ENCODE measurements at regions not wholly inside any gene's neighbourhood (a gene's known extent, or its start where the extent isn't known, plus 50 kb on each side); places are given as distances from the start of the nearest gene placed in this dataset.
"Not testable (repeated sequence)": the region's sequence is repeated elsewhere in the genome, so short reads cannot be mapped to it uniquely, and the experiment has no call there.

GRCh38 chr13:18280904-18281828 is 900.5 kb downstream of the TUBA3C start:
- TF ChIP-seq CTCF (conservative IDR thresholded peaks at IDR 0.05; ENCODE audit: low read length); EZH2phosphoT487 (IDR thresholded peaks at IDR 0.05; ENCODE audit: borderline replicate concordance, low read depth, low read length): not testable (repeated sequence)
